ENCODE measurements at regions not wholly inside any gene's neighbourhood (a gene's known extent, or its start where the extent isn't known, plus 50 kb on each side); places are given as distances from the start of the nearest gene placed in this dataset.

DNA sequence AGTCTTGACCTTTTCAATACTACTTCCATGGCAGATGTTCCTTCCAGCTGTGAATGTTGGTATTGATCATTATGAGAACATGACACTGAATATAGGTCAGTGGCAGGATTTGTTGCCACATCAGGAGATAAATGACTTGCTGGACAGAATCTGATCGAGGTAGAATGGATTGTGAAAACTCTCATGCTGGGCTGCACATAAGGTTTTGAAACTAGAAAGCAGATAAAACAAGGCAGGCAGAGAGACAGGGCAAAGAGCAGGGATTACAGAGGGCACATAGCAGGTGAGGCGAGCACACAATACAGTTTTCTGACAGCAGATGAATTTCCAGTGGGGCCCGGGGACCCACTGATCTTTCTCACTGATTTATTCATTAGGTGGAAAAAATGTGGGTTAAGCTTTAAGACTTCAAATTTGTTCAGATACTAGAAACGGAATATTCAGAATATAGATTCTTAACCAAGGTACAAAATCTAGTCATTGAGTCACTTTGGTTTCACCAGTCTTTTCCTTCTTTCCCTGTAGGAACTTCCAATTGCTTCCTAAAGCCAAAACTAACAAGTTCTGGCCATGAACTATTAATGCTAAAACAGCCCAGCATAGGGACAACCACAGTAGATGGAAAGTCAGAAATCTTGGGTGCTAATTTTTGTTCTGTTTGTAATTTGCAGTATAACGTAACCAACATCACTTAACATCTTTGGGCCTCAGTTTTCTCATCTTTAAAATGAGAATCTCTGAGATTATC is 296.0 kb upstream of the PTBP2 start:
- no peak for TF ChIP-seq ZFP41 (CRISPR knock-in tag; IDR thresholded peaks at IDR 0.05; ENCODE audit: borderline replicate concordance)
- TF ChIP-seq FOXJ3 (CRISPR knock-in tag; IDR thresholded peaks at IDR 0.05; ENCODE audit: borderline replicate concordance) = no peak
- TF ChIP-seq REL (CRISPR knock-in tag; conservative IDR thresholded peaks at IDR 0.05) = no peak
- TF ChIP-seq TRIM24 (CRISPR knock-in tag; IDR thresholded peaks at IDR 0.05) = no peak
- TF ChIP-seq GATA4 (IDR thresholded peaks at IDR 0.05; ENCODE audit: borderline replicate concordance, low read depth) = no peak
- TF ChIP-seq POLR2A (IDR thresholded peaks at IDR 0.05; ENCODE audit: insufficient read depth in 1 of 2, low read depth in 2 of 2, low read length in 2 of 2) = no peak
- TF ChIP-seq, protein P1, sequence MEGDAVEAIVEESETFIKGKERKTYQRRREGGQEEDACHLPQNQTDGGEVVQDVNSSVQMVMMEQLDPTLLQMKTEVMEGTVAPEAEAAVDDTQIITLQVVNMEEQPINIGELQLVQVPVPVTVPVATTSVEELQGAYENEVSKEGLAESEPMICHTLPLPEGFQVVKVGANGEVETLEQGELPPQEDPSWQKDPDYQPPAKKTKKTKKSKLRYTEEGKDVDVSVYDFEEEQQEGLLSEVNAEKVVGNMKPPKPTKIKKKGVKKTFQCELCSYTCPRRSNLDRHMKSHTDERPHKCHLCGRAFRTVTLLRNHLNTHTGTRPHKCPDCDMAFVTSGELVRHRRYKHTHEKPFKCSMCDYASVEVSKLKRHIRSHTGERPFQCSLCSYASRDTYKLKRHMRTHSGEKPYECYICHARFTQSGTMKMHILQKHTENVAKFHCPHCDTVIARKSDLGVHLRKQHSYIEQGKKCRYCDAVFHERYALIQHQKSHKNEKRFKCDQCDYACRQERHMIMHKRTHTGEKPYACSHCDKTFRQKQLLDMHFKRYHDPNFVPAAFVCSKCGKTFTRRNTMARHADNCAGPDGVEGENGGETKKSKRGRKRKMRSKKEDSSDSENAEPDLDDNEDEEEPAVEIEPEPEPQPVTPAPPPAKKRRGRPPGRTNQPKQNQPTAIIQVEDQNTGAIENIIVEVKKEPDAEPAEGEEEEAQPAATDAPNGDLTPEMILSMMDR (CRISPR knock-in tag; IDR thresholded peaks at IDR 0.05) = no peak
- no peak for TF ChIP-seq RAD51 (IDR thresholded peaks at IDR 0.05; ENCODE audit: borderline replicate concordance)
- TF ChIP-seq ZNF337 (CRISPR knock-in tag; IDR thresholded peaks at IDR 0.05; ENCODE audit: borderline replicate concordance, low read depth) = no peak
